H1 (cell line): ENCODE measurements at regions not wholly inside any gene's neighbourhood (a gene's known extent, or its start where the extent isn't known, plus 50 kb on each side); places are given as distances from the start of the nearest gene placed in this dataset.

ENCODE experiments used
- CBX5 ChIP-seq: fragments of 300-800, 300-1000 bp; sonication (generic); IDR thresholded peaks from 2 replicates; pipeline ENCODE4 v1.7.1; 2016; ENCODE audit warnings: antibody characterized with exemption, low read length, low read depth
- E2F6 ChIP-seq: IDR thresholded peaks from 2 replicates; pipeline ENCODE4 v1.6.1; 2012; ENCODE audit warnings: inconsistent platforms
- POLR2A ChIP-seq, 2 experiments: IDR thresholded peaks; 1 replicate in 1 of 2; 2 replicates in 1 of 2; pipeline ENCODE4 v1.6.1; 2011; ENCODE audit warnings: low read depth in 2 of 2, low read length in 2 of 2, mild to moderate bottlenecking in 2 of 2; ENCODE audit errors: control extremely low read depth in 1 of 2
- RFX5 ChIP-seq: IDR thresholded peaks from 2 replicates; pipeline ENCODE4 v1.6.1; 2011; ENCODE audit warnings: low read depth, low read length, improper control_type of control experiment, borderline replicate concordance
- RXRA ChIP-seq: IDR thresholded peaks from 2 replicates; pipeline ENCODE4 v1.6.1; 2011; ENCODE audit warnings: low read depth, mild to moderate bottlenecking, low read length, moderate library complexity; ENCODE audit not compliant: insufficient read depth
- SP2 ChIP-seq: IDR thresholded peaks from 2 replicates; pipeline ENCODE4 v1.6.1; 2012; ENCODE audit warnings: mild to moderate bottlenecking, low read length, inconsistent platforms

- TF ChIP-seq E2F6 (no peak), RFX5 (no peak), POLR2A (IDR thresholded peaks at IDR 0.05; ENCODE audit: control extremely low read depth in 1 of 2, low read depth in 2 of 2, low read length in 2 of 2) (no peak), CBX5 (no peak), SP2 (no peak), RXRA (no peak)
- TF ChIP-seq, all 59 proteins: peak for 0
Observed at GRCh38 chr5:54868511-54869483, 116.6 kb downstream of the ESM1 start (continued).
